CD4-positive, alpha-beta T cell treated with Interleukin-17A for 4 hours (primary cell): ENCODE measurements at regions not wholly inside any gene's neighbourhood (a gene's known extent, or its start where the extent isn't known, plus 50 kb on each side); places are given as distances from the start of the nearest gene placed in this dataset.
"Not testable (repeated sequence)": the region's sequence is repeated elsewhere in the genome, so short reads cannot be mapped to it uniquely, and the experiment has no call there.

Experiments
- DNase-seq: peaks from one replicate; pipeline ENCODE4 v3.0.0-alpha.2; 2020; ENCODE audit warnings: mixed read lengths

- DNase-seq: no peak
Measured at GRCh38 chr6:90368601-90369000, 72.0 kb upstream of the BACH2 start.

DNA sequence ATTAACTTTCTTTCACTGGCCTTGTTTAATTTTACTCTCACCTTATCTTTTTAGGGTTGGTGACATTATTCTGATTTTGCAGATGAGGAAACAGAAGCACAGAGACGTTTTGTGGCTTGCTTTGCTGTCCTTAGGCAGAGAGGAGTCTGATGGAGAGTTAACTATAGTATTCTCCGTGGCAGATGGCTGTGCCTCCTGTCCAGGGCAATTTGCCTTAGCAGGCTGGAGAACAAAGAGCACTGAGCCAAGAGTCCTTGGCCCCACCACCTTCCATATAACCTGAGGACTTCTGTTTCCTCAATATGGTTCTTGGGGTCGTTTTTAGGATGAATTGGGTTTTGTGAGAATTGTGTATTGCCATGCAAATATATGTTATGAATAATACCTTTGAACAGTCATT lies 71.4 kb upstream of the BACH2 start:
- no peak for DNase-seq

- no peak for DNase-seq
Measured at GRCh38 chr6:90365565-90366219, 69.0 kb upstream of the BACH2 start.

DNA sequence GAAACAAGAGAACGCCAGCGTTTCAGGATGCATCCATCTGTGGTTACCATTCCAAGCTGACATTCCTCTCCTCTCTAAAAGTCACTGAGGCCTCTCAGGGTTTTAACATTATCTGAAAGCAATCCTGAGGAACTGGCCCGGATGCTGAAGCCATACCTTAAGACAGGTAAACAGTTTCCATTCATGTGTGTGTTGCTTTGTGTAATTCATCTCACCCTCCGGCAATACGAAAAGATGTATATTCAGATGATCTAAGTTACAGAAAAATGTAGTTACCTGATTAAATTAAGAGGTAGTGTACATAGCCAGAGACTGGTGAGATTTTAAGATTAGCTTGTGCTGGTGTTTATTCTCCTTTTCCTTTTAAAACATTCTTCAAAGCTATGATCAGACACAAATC lies 68.4 kb upstream of the BACH2 start:
- DNase-seq: no peak

DNA sequence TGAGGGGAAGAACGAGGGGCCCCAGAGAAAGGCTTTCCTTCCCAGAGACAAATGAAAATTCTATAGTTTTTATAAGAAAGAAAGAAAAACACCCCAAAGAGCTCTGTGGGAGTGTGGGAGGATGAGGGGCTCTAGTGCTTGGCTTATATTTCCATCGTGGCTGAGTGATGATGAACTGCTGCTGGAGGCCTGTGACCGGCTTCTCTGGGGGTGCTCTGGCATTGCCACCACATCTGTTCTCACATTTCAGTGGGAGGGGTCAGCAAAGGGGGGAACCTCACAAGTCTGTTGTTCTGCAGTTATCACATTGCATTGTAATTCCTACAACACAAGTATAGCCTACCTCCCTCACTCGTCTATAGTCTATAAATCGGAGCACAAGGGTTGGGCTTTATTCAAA lies 67.6 kb upstream of the BACH2 start:
- DNase-seq: no peak

- DNase-seq: no peak
Measured at GRCh38 chr6:90362318-90362717, 65.7 kb upstream of the BACH2 start.

GRCh38 chr6:90361174-90361573 lies 64.5 kb upstream of the BACH2 start:
- DNase-seq: no peak

DNA sequence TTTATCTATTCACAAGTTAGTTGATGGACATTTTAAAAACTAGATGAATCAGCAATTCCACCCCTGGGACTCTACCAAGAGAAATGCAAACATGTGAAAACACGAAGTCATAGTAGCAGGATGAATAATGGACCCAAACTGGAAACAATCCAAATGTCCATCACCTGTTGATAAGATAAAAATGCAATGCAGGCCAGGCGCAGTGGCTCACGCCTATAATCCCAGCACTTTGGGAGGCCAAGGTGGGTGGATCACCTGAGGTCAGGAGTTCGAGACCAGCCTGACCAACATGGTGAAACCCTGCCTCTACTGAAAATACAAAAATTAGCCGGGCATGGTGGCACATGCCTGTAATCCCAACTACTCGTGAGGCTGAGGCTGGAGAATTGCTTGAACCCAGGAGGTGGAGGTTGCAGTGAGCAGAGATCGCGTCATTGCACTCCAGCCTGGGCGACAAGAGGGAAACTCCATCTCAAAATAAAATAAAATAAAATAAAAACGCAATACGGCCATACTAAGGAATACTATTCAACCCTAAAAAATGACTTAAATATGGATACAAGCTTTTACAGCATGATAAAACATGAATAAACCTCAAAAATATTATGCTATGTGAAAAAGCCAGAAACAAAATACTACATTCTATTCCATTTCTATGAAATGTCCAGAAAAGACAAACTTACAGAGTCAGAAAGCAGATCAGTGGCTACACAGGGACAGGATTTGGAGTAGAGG lies 61.6 kb upstream of the BACH2 start:
- DNase-seq: not testable (repeated sequence)

DNA sequence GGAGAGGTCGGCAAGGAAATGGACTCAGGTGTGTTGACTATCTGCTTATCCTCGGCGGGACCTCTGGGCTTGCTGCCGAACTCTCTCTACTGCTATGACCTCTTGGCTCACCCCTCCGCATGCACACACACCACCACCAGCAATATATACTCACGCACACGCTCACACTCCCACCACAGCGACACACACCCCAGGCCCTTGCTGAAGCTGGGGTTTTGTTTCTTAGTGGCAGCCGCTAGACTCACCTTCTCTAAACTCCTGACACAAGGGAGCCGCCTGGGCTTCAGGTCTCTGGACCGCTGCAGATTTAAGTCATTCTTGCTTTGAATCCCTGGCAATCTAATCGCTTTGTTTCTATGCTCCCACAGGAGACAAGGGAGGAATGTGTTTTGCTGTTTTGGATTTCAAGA lies 59.4 kb upstream of the BACH2 start:
- no peak for DNase-seq

GRCh38 chr6:90354961-90355360 lies 58.3 kb upstream of the BACH2 start:
- DNase-seq: no peak

DNA sequence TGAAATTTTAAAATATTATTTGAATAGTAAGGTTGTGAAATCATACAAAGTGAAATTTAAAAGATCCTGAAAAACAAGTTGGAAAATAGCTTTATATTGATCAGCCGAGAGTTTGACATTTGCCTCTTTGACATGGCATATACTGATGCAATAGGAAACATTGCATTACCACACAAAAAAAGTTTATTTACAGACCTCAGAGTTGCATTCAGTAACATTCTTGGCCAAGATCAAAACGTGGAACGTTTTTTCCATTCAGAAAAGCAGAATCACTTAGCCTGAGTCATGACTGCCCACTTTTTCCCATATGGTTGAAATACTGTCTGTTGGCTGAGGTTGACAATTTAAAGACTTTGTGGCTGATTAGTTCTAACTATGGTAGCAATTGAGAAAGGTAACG lies 55.1 kb upstream of the BACH2 start:
- no peak for DNase-seq

DNA sequence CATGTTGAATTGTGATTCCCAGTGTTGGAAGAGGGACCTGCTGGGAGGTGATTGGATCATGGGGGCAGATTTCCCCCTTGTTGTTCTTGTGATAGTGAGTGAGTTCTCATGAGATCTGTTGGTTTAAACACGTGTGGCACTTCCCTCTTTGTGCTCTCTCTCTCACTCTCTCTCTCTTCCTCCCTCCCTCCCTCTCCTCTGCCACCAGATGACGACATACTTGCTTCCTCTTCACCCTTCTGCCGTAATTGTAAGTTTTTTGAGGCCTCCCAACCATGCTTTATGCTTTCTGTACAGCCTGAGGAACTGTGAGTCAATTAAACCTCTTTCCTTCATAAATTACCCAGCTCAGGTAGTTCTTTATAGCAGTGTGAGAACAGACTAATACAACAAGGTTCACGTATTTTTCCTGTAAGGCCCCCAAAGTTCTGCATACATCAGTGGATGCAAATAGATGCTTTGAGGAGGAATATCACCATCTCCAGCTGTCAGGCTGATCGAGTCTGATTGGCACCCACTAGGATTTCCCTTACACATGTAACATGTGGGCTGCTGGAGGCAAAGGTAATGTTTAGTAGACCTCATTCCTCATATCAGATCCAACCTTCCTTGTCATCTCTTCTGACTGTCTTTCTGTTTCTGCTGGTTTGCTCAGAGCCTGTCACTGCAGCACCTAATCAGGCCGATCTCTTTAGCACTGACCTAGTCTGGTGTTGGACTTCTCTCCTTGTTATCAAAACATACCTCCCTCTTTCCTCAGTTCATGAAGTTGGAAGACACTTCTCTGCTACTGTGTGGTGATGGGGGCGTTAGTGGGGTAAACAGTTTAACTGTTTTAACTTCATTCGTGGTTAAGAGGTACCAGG lies 54.3 kb upstream of the BACH2 start:
- DNase-seq: peak; percentile 55

DNA sequence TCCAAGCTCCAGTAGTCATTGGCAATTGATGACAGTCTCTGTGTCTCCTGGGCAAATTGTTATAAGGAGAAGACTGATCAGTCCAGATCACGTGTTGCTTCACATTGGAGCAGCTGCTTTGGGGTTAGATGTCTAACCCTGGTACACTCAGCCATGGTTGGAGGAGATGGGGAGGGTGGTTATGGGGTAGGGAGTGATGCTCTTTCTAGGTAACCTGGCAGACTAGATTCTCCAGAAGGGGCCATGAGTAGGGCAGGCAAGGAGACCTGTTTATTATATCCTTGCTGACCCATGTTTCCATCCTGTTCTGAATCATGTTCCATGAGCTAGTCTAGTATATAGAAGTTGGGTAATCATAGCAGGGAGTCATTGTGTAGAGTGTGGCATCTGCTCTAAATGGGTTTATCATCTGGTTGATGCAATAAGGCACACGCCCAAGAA lies 50.8 kb upstream of the BACH2 start:
- DNase-seq: no peak

DNA sequence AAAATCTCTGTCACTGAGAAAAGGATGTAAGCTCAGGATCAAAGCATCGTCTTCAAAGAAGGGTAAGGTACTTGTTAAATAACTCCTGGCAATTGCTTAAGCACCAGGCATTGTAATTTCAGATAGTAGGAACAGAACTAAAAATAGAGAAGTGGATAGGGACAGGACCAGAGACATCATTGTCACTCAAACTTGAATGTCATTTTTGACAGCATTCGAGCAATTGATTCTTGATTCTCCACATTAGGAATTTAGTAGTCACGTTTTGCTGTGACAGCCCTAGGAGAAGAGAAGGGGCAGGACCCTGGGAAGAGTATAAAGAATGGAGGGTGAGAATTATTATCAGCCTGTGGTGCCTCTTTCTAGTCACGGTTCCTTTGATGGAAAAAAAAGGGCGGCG lies 50.1 kb upstream of the BACH2 start:
- no peak for DNase-seq
